PFSK-1 (cell line): ENCODE measurements at regions not wholly inside any gene's neighbourhood (a gene's known extent, or its start where the extent isn't known, plus 50 kb on each side); places are given as distances from the start of the nearest gene placed in this dataset.

Source experiments
- FOXP2 ChIP-seq: optimal IDR thresholded peaks from 2 replicates; pipeline ENCODE3; 2011; ENCODE audit warnings: borderline replicate concordance, control low read depth, inconsistent platforms; ENCODE audit not compliant: insufficient read depth; ENCODE audit errors: extremely low read length, extremely low read depth
- POLR2AphosphoS5 ChIP-seq: IDR thresholded peaks from 2 replicates; pipeline ENCODE4 v1.6.1; 2012; ENCODE audit warnings: low read depth, mild to moderate bottlenecking, control low read depth, low read length, moderate library complexity
- REST ChIP-seq, 2 experiments: IDR thresholded peaks; 2 replicates each; pipeline versions ENCODE4 v1.6.1 to v1.8.0; 2011 to 2012; ENCODE audit warnings: low read depth in 2 of 2, low read length in 2 of 2, control low read depth in 1 of 2, inconsistent platforms in 1 of 2, mild to moderate bottlenecking in 1 of 2, moderate library complexity in 1 of 2; ENCODE audit not compliant: insufficient read depth in 1 of 2
- SIN3A ChIP-seq: IDR thresholded peaks from 2 replicates; pipeline ENCODE4 v1.6.1; 2012; ENCODE audit warnings: mild to moderate bottlenecking, low read length, moderate library complexity, borderline replicate concordance; ENCODE audit not compliant: insufficient read depth
- TAF1 ChIP-seq: IDR thresholded peaks from 2 replicates; pipeline ENCODE4 v1.6.1; 2012; ENCODE audit warnings: low read length, control low read depth, borderline replicate concordance; ENCODE audit not compliant: insufficient read depth

GRCh38 chr10:83248106-83248631 is 891.1 kb upstream of the GHITM start:
- TF ChIP-seq POLR2AphosphoS5 (no peak), SIN3A (no peak), FOXP2 (no peak), TAF1 (no peak), REST (IDR thresholded peaks at IDR 0.05; ENCODE audit: insufficient read depth in 1 of 2, low read depth in 2 of 2, low read length in 2 of 2) (no peak)

GRCh38 chr10:83250396-83250795 is 888.9 kb upstream of the GHITM start:
- TF ChIP-seq FOXP2 (no peak), SIN3A (no peak), TAF1 (no peak), REST (IDR thresholded peaks at IDR 0.05; ENCODE audit: insufficient read depth in 1 of 2, low read depth in 2 of 2, low read length in 2 of 2) (no peak), POLR2AphosphoS5 (no peak)

- TF ChIP-seq SIN3A (no peak), TAF1 (no peak), POLR2AphosphoS5 (no peak), FOXP2 (no peak), REST (IDR thresholded peaks at IDR 0.05; ENCODE audit: insufficient read depth in 1 of 2, low read depth in 2 of 2, low read length in 2 of 2) (no peak)
These were observed 887.1 kb upstream of the GHITM start for GRCh38 chr10:83252169-83252568.

- TF ChIP-seq POLR2AphosphoS5: no peak
- TF ChIP-seq FOXP2: no peak
- TF ChIP-seq REST (IDR thresholded peaks at IDR 0.05; ENCODE audit: insufficient read depth in 1 of 2, low read depth in 2 of 2, low read length in 2 of 2): no peak
- no peak for TF ChIP-seq SIN3A
- no peak for TF ChIP-seq TAF1
These were observed 886.7 kb upstream of the GHITM start for GRCh38 chr10:83252596-83252995.

- no peak for TF ChIP-seq SIN3A
- no peak for TF ChIP-seq POLR2AphosphoS5
- TF ChIP-seq FOXP2: no peak
- no peak for TF ChIP-seq REST (IDR thresholded peaks at IDR 0.05; ENCODE audit: insufficient read depth in 1 of 2, low read depth in 2 of 2, low read length in 2 of 2)
- TF ChIP-seq TAF1: no peak
These were observed 886.2 kb upstream of the GHITM start for GRCh38 chr10:83253011-83253671.
